K562 (cell line): ENCODE measurements at regions not wholly inside any gene's neighbourhood (a gene's known extent, or its start where the extent isn't known, plus 50 kb on each side); places are given as distances from the start of the nearest gene placed in this dataset.

Source experiments
- ATAC-seq: fragments of 200-7000 bp; cut with Tn5 transposase; 3 replicates; pipeline ENCODE4 v1.9.1; 2020; ENCODE audit warnings: moderate library complexity
- BruUV-seq: library from RNA; stranded (reverse); fragments of 400-500 nt; replicated peaks from 2 replicates; lab custom pipeline; 2021; lab: Mats Ljungman, UMichigan
- CTCF ChIA-PET: fragments of 300-600 bp; formaldehyde crosslinking; extraction: SDS; loops from one replicate; lab custom pipeline; 2021; ENCODE audit warnings: low intra/inter-chr PET ratio; lab: Yijun Ruan, JAX
- POLR2A ChIA-PET: fragments of 300-600, 350-650 bp; sonication (Branson Sonifier 250); formaldehyde crosslinking; extraction: SDS; loops from one replicate; lab custom pipeline; 2021; ENCODE audit warnings: antibody characterized with exemption, inconsistent platforms; lab: Yijun Ruan, JAX
- DNase-seq, 4 experiments: peaks; one replicate each; pipeline versions ENCODE4 v3.0.0 to v3.0.0-alpha.2; 2011 to 2018; ENCODE audit warnings: low spot score in 3 of 4, mixed read lengths in 3 of 4; ENCODE audit errors: extremely low read depth in 1 of 4
- FAIRE-seq: peaks from 2 replicates; lab custom pipeline; 2011; peaks lifted over from hg19 to GRCh38; lab: Jason Lieb, UNC
- H2AFZ ChIP-seq: 2 replicates; pipeline ENCODE4 v1.6.0; 2011; ENCODE audit warnings: low read depth, low read length, control low read depth, inconsistent platforms
- H3K27ac ChIP-seq: fragments of 200-600 bp; 3 replicates; pipeline ENCODE4 v1.8.0; 2011; ENCODE audit warnings: low read depth, mild to moderate bottlenecking, control low read depth, inconsistent platforms, low read length, moderate library complexity, mixed read lengths; ENCODE audit errors: extremely low read depth
- H3K27me3 ChIP-seq, 2 experiments: fragments of 300-600 bp in 1 of 2; 2 replicates in 1 of 2; 3 replicates in 1 of 2; pipeline versions ENCODE4 v1.6.0 to v1.8.0; 2011; ENCODE audit warnings: inconsistent platforms in 2 of 2, low read length in 2 of 2, mild to moderate bottlenecking in 1 of 2, mixed read lengths in 1 of 2, moderate library complexity in 1 of 2; ENCODE audit not compliant: control insufficient read depth in 2 of 2, insufficient read depth in 2 of 2
- H3K36me3 ChIP-seq: fragments of 300-600 bp; 3 replicates; pipeline ENCODE4 v1.8.0; 2011; ENCODE audit warnings: mild to moderate bottlenecking, low read length, inconsistent platforms; ENCODE audit not compliant: control insufficient read depth, insufficient read depth
- H3K4me1 ChIP-seq, 2 experiments: fragments of 200-600 bp in 1 of 2; replicated peaks in 1 of 2; 2 replicates in 1 of 2; 3 replicates in 1 of 2; pipeline versions ENCODE4 v1.5.1 to v1.8.0; 2011; ENCODE audit warnings: inconsistent platforms in 2 of 2, low read length in 2 of 2, mild to moderate bottlenecking in 1 of 2, mixed read lengths in 1 of 2, moderate library complexity in 1 of 2; ENCODE audit not compliant: control insufficient read depth in 2 of 2, insufficient read depth in 2 of 2
- H3K4me2 ChIP-seq: 2 replicates; pipeline ENCODE4 v1.6.1; 2011; ENCODE audit warnings: low read length, control low read depth, inconsistent platforms, mixed read lengths; ENCODE audit not compliant: insufficient read depth
- H3K4me3 ChIP-seq: fragments of 200-600 bp; sonication (generic), shearing (Covaris generic); 2 replicates; pipeline ENCODE4 v1.5.1; 2016; ENCODE audit warnings: control low read depth, inconsistent platforms
- H3K79me2 ChIP-seq: fragments of 200-600 bp; 3 replicates; pipeline ENCODE4 v1.8.0; 2011; ENCODE audit warnings: low read length, inconsistent platforms; ENCODE audit not compliant: control insufficient read depth, insufficient read depth
- H3K9ac ChIP-seq, 2 experiments: 2 replicates each; pipeline versions ENCODE4 v1.6.0 to v1.6.1; 2011; ENCODE audit warnings: low read depth in 2 of 2, low read length in 2 of 2, control low read depth in 1 of 2, inconsistent platforms in 1 of 2, mild to moderate bottlenecking in 1 of 2, mixed read lengths in 1 of 2; ENCODE audit not compliant: insufficient read depth in 1 of 2
- H3K9me1 ChIP-seq: one replicate; pipeline ENCODE4 v1.6.0; 2011; ENCODE audit warnings: inconsistent platforms, mild to moderate bottlenecking, low read length, moderate library complexity; ENCODE audit not compliant: control insufficient read depth, insufficient read depth
- H3K9me3 ChIP-seq: replicated peaks from 2 replicates; pipeline ENCODE4 v1.5.1; 2011; ENCODE audit warnings: low read depth, low read length, inconsistent platforms; ENCODE audit not compliant: control insufficient read depth, insufficient read depth
- H4K20me1 ChIP-seq: replicated peaks from 2 replicates; pipeline ENCODE4 v1.6.1; 2011; ENCODE audit warnings: low read length, inconsistent platforms, mixed read lengths; ENCODE audit not compliant: control insufficient read depth, insufficient read depth
- ATF2 ChIP-seq: sonication (generic); formaldehyde crosslinking; IDR thresholded peaks from 2 replicates; pipeline ENCODE4 v1.8.1; 2022; ENCODE audit warnings: missing genetic modification reagents
- CTCF ChIP-seq, 3 experiments: IDR thresholded peaks in 2 of 3; conservative IDR thresholded peaks in 1 of 3; 2 replicates each; pipeline ENCODE4 v1.5.1; 2011 to 2012; ENCODE audit warnings: low read length in 3 of 3, mild to moderate bottlenecking in 3 of 3, control low read depth in 2 of 3, improper control_type of control experiment in 1 of 3, inconsistent platforms in 1 of 3, low read depth in 1 of 3, mixed read lengths in 1 of 3, moderate library complexity in 1 of 3; ENCODE audit not compliant: insufficient read depth in 2 of 3
- E2F3 ChIP-seq: fragments of 250-450 bp; sonication (Bioruptor Pico); IDR thresholded peaks from 2 replicates; pipeline ENCODE4 v1.4.0; 2020; ENCODE audit warnings: mild to moderate bottlenecking
- ELK3 ChIP-seq: fragments of 450-650 bp; formaldehyde crosslinking; IDR thresholded peaks from 2 replicates; pipeline ENCODE4 v1.4.0; 2020; ENCODE audit warnings: mild to moderate bottlenecking
- PKNOX1 ChIP-seq: fragments of 450-650 bp; IDR thresholded peaks from 2 replicates; pipeline ENCODE4 v1.6.1; 2016
- POU5F1 ChIP-seq: fragments of 150-350 bp; IDR thresholded peaks from 2 replicates; pipeline ENCODE4 v1.6.1; 2014; ENCODE audit warnings: borderline replicate concordance, low read length, low read depth, mild to moderate bottlenecking; ENCODE audit not compliant: partially characterized antibody
- SMC3 ChIP-seq: conservative IDR thresholded peaks from 2 replicates; pipeline ENCODE4 v1.6.1; 2011; ENCODE audit warnings: low read depth, low read length, improper control_type of control experiment; ENCODE audit not compliant: insufficient read depth
- SRSF7 ChIP-seq: fragments of 200-400 bp; formaldehyde crosslinking; optimal IDR thresholded peaks from 2 replicates; pipeline ENCODE3; 2017; ENCODE audit warnings: mild to moderate bottlenecking, low read depth, low read length
- ZBTB12 ChIP-seq: fragments of 250-450 bp; sonication (Bioruptor Pico); IDR thresholded peaks from 2 replicates; pipeline ENCODE4 v1.4.0; 2020
- ZNF408 ChIP-seq: fragments of 250-450 bp; sonication (Bioruptor Pico); IDR thresholded peaks from 2 replicates; pipeline ENCODE4 v1.4.0; 2020; ENCODE audit warnings: low read depth, mild to moderate bottlenecking, moderate library complexity
- WGBS: fragments of 100-300 bp; shearing (Covaris generic); methylation state at CpG from one replicate; pipeline ENCODE4 v1.1.6; 2016; ENCODE audit warnings: low coverage, mixed read lengths; ENCODE audit not compliant: insufficient coverage; ENCODE audit errors: missing lambda C conversion rate; 5-methylcytosine and 5-hydroxymethylcytosine counted together
- in situ Hi-C: fragments of 300-500 bp; cut with MboI; formaldehyde crosslinking; loops from 4 replicates; pipeline ENCODE4 v1.15.0; 2018; ENCODE audit warnings: inconsistent platforms, mixed read lengths
- intact Hi-C: fragments of 100-400 bp; cut with micrococcal nuclease; formaldehyde crosslinking; loops from 2 replicates; pipeline ENCODE4 v1.14.2; 2022

- no peak for TF ChIP-seq SRSF7
- peak; percentile 35; the same call in 1 of the 2 replicates for TF ChIP-seq SMC3
- no peak for TF ChIP-seq ATF2 (CRISPR knock-in tag)
- peak; percentile 53 to 84 (median 61); a peak in 5 of 6 replicates for TF ChIP-seq CTCF (IDR thresholded peaks at IDR 0.05 in 2 of 3, conservative IDR thresholded peaks at IDR 0.05 in 1 of 3; ENCODE audit: insufficient read depth in 2 of 3, low read depth in 1 of 3, low read length in 3 of 3)
- no peak for TF ChIP-seq ZNF408 (CRISPR knock-in tag)
- TF ChIP-seq E2F3 (CRISPR knock-in tag), result no peak
- TF ChIP-seq, all 486 proteins: peak for 5
Observed at GRCh38 chr9:613771-614347, 227.6 kb upstream of the DMRT1 start (continued).

GRCh38 chr9:614431-614830 lies 227.1 kb upstream of the DMRT1 start:
- ATAC-seq (no peak), FAIRE-seq (no peak), DNase-seq (no peak)
- no peaks in the 10 kb centered on the region for H3K27me3 ChIP-seq
- H4K20me1 ChIP-seq, result no peaks in the 10 kb centered on the region
- H3K9ac ChIP-seq, result no peak overlapping the region
- ChIA-PET CTCF (interaction anchor here (0.9 kb wide), 1 partner anchor 144 kb away, joined by 4 read pairs; no protein-coding TSS in a partner anchor), POLR2A (no interaction called here)
- no peak overlapping the region for H3K27ac ChIP-seq
- no TSS peak for BruUV-seq
- H3K4me1 ChIP-seq, result no peaks in the 10 kb centered on the region
- no peaks in the 10 kb centered on the region for H3K79me2 ChIP-seq
- TF ChIP-seq ZBTB12 (CRISPR knock-in tag), result no peak
- no peak for TF ChIP-seq PKNOX1
- TF ChIP-seq ELK3 (CRISPR knock-in tag), result no peak
- no peak for TF ChIP-seq POU5F1
- H3K4me2 ChIP-seq, result no peak overlapping the region
- in situ Hi-C loops (loop anchor here (25.0 kb wide), 1 partner anchor 148 kb away; no protein-coding TSS in a partner anchor), intact Hi-C loops (loop anchor here (1.0 to 5.0 kb wide), 2 partner anchors 150 to 393 kb away; no protein-coding TSS in a partner anchor)
- no peak overlapping the region for H3K4me3 ChIP-seq
- no peaks in the 10 kb centered on the region for H3K36me3 ChIP-seq
- H3K9me1 ChIP-seq, result no peaks in the 10 kb centered on the region
- WGBS, result 0% methylated on average over 4 of the region's 4 CpGs
- H3K9me3 ChIP-seq, result no peaks in the 10 kb centered on the region
- H2AFZ ChIP-seq, result no peak overlapping the region
